GM21619 (cell line): ENCODE measurements at regions not wholly inside any gene's neighbourhood (a gene's known extent, or its start where the extent isn't known, plus 50 kb on each side); places are given as distances from the start of the nearest gene placed in this dataset.

Experiments
- ATAC-seq: cut with Tn5 transposase; IDR thresholded peaks from one replicate; pipeline ENCODE4 v1.9.1; 2021; ENCODE audit not compliant: unreplicated experiment

- ATAC-seq, result no peak
Observed at GRCh38 chr9:29730163-29730562, 2156.9 kb upstream of the C9orf72 start.

DNA sequence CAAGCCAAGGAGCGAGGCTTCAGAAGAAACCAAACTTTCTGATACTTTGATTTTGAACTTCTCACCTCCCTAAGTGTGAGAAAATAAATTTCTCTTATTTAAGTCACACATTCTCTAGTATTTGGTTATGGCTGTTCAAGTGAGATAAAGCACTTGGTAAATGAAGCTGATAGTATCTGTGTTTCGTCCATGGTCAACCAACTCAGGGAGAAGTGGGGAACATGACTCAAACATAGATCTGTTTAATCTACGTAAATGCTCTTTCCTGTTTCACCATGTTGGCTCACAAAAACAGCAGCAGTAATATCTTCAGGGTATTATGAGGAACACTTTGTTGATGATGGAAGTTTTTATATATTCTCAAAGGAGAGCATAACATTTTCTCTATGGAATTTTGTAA is 2167.2 kb upstream of the C9orf72 start:
- ATAC-seq, result no peak

DNA sequence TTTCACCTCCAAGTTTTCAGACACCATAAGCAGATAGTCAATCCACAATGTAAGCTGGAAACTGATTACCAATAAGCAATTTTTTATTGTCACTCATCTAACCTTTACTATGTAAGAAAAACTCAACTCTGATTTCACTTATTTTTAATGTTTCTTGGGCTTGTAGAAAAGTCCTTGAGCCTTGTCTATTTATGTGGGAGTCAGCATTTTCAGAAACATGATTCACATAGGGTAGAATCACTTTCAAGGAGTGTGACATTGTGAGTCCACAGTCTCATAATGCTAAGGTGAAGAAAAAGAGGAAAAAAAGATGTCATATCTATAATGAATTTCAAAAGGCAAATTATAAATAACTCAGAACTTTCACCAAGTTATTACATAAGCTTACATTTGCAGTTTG is 2167.9 kb upstream of the C9orf72 start:
- ATAC-seq, result no peak

DNA sequence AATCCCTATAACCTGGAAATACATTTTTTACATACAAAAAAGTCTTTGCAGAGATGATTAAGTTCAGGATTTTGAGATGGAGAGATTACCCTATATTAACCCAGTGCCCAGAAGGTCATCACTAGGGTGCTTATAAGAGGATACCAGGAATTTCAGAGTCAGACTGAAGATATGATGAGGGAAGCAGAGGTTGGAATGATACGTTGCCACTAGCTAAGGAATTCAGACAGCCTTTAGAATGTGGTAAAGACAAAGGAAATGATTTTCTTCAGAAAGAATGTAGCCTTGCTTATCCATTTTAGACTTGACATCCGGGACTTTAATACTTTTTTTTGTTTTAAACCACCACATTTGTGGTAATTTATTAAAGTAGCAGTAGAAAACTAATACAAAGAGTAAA is 2176.8 kb upstream of the C9orf72 start:
- no peak for ATAC-seq

DNA sequence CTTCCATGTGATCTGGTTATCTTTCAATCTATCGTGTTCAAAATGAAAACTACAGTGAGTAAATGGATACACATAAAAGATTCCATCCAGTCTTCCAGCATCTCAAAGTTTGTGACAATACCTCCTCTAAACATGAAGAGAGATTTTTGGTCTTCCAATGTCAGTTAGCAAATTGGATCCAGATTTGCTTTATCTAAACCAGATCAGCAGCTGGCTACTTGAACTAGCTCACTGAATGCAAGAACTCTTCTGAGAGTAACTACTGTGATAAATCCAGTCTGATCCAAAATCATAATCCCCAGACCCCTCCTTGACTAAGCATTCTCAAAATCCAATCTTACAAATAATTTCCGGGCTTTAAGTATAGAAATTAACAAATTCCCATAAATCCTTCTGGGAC is 2177.9 kb upstream of the C9orf72 start:
- ATAC-seq, result no peak

DNA sequence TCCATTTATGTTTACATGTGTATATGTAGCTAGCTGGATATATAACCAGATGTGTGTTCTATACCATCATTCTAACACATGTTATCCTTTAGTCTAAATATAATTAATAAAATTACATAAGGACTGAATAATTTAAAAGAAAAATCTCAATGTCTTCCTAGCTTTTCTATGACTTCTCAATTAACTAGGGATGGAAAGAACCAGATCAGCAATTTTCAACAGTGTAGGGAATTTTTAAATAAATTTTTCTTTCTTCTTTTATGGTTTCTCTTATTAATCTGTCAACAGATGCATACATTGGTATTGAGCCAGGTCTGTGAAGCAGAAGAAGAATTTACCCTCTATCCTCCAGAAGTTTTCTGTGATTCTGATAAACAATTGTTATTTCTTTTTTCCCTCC is 2180.4 kb upstream of the C9orf72 start:
- no peak for ATAC-seq

- no peak for ATAC-seq
Observed at GRCh38 chr9:29769019-29769418, 2195.7 kb upstream of the C9orf72 start.

DNA sequence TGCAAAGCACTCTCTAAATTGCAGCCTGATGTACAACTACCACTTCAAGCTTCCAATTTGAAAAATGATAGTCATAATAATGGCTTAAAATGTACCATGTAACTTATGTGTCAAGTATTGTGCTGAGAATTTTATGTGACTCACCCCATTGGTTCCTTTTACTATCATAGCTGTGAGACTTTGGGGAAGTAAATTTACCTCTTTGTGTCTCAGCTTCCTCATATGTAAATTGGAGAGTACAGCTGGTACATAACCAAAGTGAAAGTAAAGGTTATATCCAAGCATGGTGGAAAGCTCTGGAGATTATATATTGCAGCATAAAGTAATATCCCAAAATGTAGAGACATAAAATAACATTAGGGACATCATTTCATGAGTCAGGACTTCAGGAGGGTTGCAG is 2200.4 kb upstream of the C9orf72 start:
- ATAC-seq, result no peak

- no peak for ATAC-seq
Observed at GRCh38 chr9:29775491-29775890, 2202.2 kb upstream of the C9orf72 start.

DNA sequence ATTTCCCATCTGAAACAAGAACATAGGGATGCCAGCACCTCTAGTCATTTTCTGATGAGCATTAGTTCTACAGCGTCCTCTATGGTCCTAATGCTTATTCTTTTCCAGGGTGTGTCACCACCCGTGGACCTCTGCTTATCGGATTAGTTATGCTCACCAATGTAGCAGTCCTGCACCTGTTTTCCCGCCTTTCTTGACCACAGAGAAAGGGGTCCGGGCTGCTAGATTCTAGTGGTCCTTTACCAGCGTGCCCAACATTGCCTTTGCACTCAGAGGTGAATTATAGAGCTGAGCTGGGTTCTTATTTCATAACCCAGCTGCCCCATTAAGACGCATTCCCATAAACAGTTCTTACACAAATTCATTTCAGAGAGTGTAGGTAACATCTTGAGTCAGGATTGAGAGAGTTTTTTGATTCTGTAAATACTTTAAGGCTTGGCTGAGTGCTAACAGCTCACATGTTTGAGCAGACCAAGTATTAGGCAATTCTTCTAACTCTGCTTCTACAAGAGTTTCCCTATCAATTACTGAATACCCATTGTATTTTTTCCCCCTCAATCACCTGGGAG is 2205.1 kb upstream of the C9orf72 start:
- ATAC-seq, result no peak

DNA sequence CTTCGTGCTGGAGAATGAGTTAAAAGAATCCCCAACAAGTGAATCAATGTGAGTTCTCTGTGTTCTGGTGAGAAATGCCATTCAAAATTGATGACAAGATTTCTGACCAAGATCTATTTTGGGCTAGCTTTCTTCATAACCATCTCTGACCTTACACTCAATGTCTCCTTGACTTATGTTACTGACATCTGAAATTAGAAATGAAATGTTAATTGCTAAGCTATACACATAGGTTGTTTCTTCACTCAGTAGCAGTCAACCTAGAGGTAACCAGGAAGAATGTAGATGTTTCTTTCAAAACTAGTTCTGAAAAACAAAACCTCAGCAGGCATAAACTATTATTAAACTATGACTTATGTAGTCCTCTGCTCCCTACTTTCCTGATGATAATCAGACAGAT is 2220.7 kb upstream of the C9orf72 start:
- no peak for ATAC-seq

DNA sequence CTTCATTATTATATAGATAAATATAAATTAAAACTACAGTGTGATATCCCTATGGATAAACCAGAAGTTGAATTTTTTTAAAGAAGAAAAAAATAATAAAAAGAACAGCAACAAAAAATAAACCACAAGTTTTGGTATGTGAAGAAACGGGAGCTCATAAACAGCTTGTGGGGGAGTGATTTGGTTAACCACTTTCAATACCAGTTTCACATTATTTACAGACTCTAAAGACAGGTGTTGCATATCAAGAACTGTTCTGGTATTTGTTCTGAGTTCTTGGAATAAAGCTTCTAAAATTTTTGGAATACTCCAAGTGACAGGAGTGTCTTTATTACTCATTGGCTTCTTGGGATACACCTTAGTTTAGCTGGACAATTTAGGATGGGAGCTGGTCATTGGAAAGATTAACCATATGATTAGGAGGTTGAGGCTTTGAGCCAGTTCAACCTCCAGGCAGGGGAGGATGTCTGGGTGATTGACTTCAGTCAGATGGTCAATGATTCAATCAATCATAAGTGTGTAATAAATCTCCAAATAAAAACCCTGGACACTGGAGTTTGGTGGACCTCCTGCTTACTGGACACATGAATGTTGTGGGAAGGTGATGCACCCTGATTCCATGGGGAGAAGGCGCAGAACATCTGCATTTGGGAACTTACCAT is 2223.1 kb upstream of the C9orf72 start:
- peak; percentile 93 for ATAC-seq

GRCh38 chr9:29798599-29798998 is 2225.3 kb upstream of the C9orf72 start:
- no peak for ATAC-seq

GRCh38 chr9:29799227-29799626 is 2225.9 kb upstream of the C9orf72 start:
- no peak for ATAC-seq

DNA sequence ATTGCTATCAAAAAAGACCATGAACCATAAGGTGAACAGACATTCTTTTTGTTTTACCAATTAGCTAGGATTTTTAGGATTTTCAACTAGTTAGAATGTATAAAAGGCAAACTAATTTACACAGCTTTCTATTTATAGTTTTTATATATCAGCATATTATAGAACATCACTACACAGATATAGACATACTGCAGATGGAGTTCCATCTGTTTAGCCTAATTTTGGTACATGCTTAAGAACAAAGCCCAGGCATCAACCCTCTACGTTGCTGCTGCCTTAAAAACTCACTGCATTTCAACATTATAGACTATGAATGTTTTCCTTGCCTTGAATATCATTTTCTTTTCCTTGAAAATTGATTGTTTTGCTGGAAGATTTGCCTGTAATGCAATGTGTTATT is 2227.5 kb upstream of the C9orf72 start:
- no peak for ATAC-seq

- no peak for ATAC-seq
Observed at GRCh38 chr9:29802454-29802853, 2229.2 kb upstream of the C9orf72 start.

DNA sequence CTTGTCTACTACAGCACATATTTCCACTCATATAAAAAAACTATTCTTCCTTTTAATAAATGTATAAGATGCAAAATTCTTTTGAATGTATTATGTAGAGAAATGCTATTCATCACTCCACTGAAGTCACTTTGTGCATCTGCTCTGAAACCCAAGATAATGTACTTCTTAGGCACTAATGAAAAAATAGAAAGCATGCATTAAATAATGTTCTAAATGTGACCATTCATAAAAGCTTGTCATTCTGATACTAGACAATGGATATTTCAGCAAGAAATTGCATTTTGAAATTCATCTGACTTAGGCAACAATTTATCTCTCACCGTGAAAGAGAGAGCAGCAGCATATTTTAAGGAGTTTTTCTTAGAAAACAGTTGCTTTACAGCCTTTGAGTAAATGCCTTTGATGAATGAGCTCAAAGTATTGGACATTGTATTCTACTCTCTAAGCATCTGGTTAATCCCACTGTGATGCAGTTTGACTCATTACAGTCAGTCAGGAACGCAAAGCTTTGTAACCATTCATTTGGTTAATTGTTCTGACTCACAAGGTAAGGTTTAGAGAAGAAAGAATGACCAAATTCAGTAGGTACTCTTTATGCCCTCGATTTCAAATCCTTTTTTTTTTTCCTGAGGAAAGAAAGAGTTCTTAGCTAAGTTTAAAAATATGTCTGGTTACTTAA is 2233.8 kb upstream of the C9orf72 start:
- no peak for ATAC-seq

- ATAC-seq, result no peak
Observed at GRCh38 chr9:29816954-29817703, 2243.8 kb upstream of the C9orf72 start.

DNA sequence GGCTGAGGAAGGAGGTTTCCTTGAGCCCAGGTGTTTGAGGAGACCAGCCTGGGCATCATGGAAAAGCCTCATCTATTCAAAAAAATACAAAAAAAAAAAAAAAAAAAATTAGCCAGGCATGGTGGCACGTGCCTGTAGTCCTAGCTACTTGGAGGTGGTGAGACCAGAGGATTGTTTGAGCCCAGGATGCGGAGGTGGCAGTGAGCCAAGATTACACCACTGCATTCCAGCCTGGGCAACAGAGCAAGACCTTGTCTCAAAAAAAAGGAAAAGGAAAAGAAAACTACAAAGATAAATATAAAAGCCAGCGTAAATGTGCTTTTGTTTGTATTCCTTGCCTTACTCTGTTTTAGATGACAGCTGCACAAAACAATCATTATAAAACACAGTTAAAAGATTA is 2249.2 kb upstream of the C9orf72 start:
- no peak for ATAC-seq

DNA sequence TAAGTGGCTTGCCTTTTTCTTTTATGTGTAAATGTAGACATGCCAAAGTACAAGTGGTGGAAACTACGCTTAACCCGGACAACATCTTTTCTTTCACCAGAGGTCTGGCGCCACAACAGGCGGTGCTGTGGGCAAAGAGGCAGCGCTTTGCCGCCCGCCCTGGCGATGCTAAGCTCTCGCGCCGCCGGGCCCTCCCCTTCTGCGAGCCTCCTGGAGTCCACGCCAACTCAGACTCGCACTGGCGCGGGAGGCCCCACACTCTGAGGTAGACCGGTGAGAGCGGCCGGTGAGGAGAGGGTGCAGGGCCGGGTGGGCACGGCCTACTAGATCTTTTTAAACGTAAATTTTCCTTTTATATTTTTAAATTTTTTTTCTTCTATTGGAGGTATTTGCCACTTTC is 2253.1 kb upstream of the C9orf72 start:
- ATAC-seq, result no peak

GRCh38 chr9:29830821-29831220 is 2257.5 kb upstream of the C9orf72 start:
- no peak for ATAC-seq

GRCh38 chr9:29838491-29839020 is 2265.3 kb upstream of the C9orf72 start:
- ATAC-seq, result no peak
